ENCODE measurements at regions not wholly inside any gene's neighbourhood (a gene's known extent, or its start where the extent isn't known, plus 50 kb on each side); places are given as distances from the start of the nearest gene placed in this dataset.

DNA sequence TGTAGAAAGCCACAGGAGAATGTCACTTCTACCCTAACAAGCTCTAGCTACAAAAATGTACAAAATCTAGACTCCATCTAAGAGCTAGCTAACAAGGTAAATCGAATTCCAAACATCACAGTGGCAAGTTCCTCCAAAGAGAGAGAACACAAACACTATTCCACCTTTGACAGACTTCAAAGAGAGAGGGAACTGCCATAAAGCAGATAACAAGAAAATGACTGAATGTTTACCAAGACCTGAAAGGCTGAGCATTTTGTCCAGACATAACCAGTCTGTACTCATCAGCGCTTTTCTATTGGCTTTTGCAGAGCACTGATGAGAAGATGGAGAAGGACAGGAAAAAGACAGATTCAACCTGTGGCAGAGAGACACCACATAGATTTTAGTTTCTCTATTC lies 1419.6 kb upstream of the ALCAM start:
- TF ChIP-seq POLR2A (IDR thresholded peaks at IDR 0.05): no peak
- TF ChIP-seq, protein P1, sequence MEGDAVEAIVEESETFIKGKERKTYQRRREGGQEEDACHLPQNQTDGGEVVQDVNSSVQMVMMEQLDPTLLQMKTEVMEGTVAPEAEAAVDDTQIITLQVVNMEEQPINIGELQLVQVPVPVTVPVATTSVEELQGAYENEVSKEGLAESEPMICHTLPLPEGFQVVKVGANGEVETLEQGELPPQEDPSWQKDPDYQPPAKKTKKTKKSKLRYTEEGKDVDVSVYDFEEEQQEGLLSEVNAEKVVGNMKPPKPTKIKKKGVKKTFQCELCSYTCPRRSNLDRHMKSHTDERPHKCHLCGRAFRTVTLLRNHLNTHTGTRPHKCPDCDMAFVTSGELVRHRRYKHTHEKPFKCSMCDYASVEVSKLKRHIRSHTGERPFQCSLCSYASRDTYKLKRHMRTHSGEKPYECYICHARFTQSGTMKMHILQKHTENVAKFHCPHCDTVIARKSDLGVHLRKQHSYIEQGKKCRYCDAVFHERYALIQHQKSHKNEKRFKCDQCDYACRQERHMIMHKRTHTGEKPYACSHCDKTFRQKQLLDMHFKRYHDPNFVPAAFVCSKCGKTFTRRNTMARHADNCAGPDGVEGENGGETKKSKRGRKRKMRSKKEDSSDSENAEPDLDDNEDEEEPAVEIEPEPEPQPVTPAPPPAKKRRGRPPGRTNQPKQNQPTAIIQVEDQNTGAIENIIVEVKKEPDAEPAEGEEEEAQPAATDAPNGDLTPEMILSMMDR (IDR thresholded peaks at IDR 0.05): no peak
